H1 (cell line): ENCODE measurements at regions not wholly inside any gene's neighbourhood (a gene's known extent, or its start where the extent isn't known, plus 50 kb on each side); places are given as distances from the start of the nearest gene placed in this dataset.

Source experiments
- CHD7 ChIP-seq: fragments of 300-600 bp; sonication (generic); IDR thresholded peaks from 2 replicates; pipeline ENCODE4 v1.7.1; 2012; ENCODE audit warnings: low read length, moderate library complexity, mild to moderate bottlenecking, inconsistent platforms; ENCODE audit not compliant: insufficient replicate concordance
- EP300 ChIP-seq, 2 experiments: IDR thresholded peaks; 1 replicate in 1 of 2; 2 replicates in 1 of 2; pipeline ENCODE4 v1.6.1; 2011 to 2012; ENCODE audit warnings: low read depth in 2 of 2, low read length in 2 of 2, mild to moderate bottlenecking in 2 of 2, borderline replicate concordance in 1 of 2, inconsistent platforms in 1 of 2, moderate library complexity in 1 of 2
- RNF2 ChIP-seq: fragments of 200-900, 300-1000 bp; sonication (generic); IDR thresholded peaks from 2 replicates; pipeline ENCODE4 v1.7.1; 2016; ENCODE audit warnings: borderline replicate concordance, low read depth, mild to moderate bottlenecking, antibody characterized with exemption, low read length; ENCODE audit not compliant: poor library complexity, severe bottlenecking; ENCODE audit errors: missing control alignments
- TAF1 ChIP-seq: IDR thresholded peaks from 2 replicates; pipeline ENCODE4 v1.6.1; 2011; ENCODE audit warnings: mild to moderate bottlenecking, low read depth, low read length

DNA sequence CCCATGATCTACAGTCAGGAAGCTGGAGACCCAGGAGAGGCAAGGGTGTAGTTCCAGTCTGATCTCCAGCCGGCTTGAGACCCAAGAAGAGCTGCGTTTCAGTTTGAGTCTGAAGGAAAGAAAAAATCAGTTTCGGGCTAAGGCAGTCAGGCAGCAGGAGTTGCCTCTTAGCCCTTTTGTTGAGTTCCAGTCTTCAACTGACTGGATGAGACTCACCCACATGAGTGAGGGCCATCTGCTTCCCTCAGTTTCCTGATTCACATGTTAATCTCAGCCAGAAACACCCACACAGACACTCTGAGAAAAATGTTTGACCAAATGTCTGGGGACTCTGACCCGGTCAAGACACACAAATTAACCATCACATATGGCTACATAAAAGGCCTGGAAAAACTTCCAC, 73.6 kb upstream of the ELOVL6 start (continued):
- TF ChIP-seq CHD7 (no peak), RNF2 (no peak), TAF1 (no peak), EP300 (IDR thresholded peaks at IDR 0.05; ENCODE audit: borderline replicate concordance in 1 of 2, low read depth in 2 of 2, low read length in 2 of 2) (no peak)
